Gastroesophageal sphincter (tissue), 3 donors: ENCODE measurements at regions not wholly inside any gene's neighbourhood (a gene's known extent, or its start where the extent isn't known, plus 50 kb on each side); places are given as distances from the start of the nearest gene placed in this dataset.

Experiments used
- POLR2A ChIP-seq, 2 donors: fragments of 450-650 bp; IDR thresholded peaks; one replicate each; pipeline ENCODE4 v1.6.1; 2017; ENCODE audit warnings: antibody characterized with exemption in 2 of 2, mild to moderate bottlenecking in 2 of 2, moderate library complexity in 1 of 2
- POLR2AphosphoS5 ChIP-seq: sonication (generic); formaldehyde crosslinking; IDR thresholded peaks from one replicate; pipeline ENCODE4 v1.6.1; 2017; ENCODE audit warnings: antibody characterized with exemption
- TF ChIP-seq, protein P1 (sequence below), 4 experiments: fragments of 200-600 bp in 2 of 4; fragments of 450-650 bp in 2 of 4; sonication (generic) in 1 of 4; IDR thresholded peaks; one replicate each; pipeline ENCODE4 v1.5.1; 2017 to 2019; ENCODE audit warnings: antibody characterized with exemption in 4 of 4, mild to moderate bottlenecking in 2 of 4, moderate library complexity in 2 of 4

DNA sequence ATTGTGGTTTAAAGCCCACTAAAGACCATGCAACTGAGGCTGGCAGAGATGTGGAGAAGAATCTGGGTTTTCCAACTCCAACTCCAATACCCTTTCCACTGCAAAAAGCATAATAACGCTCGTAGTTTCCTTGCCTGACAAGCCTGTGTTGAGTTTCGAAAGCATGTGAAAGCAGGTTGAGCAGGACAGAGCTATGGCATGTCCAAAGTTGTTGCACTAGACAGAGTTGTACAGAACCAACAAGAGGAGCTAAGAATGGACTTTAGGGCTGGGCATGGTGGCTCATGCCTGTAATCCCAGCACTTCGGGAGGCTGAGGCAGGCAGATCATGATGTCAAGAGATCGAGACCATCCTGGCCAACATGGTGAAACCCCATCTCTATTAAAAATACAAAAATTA lies 572.0 kb upstream of the TBX3 start:
- TF ChIP-seq POLR2AphosphoS5 (no peak), POLR2A (IDR thresholded peaks at IDR 0.05) (no peak)
- TF ChIP-seq, protein P1, sequence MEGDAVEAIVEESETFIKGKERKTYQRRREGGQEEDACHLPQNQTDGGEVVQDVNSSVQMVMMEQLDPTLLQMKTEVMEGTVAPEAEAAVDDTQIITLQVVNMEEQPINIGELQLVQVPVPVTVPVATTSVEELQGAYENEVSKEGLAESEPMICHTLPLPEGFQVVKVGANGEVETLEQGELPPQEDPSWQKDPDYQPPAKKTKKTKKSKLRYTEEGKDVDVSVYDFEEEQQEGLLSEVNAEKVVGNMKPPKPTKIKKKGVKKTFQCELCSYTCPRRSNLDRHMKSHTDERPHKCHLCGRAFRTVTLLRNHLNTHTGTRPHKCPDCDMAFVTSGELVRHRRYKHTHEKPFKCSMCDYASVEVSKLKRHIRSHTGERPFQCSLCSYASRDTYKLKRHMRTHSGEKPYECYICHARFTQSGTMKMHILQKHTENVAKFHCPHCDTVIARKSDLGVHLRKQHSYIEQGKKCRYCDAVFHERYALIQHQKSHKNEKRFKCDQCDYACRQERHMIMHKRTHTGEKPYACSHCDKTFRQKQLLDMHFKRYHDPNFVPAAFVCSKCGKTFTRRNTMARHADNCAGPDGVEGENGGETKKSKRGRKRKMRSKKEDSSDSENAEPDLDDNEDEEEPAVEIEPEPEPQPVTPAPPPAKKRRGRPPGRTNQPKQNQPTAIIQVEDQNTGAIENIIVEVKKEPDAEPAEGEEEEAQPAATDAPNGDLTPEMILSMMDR (IDR thresholded peaks at IDR 0.05), result no peak
